Endothelial cell of umbilical vein (primary cell): ENCODE measurements at regions not wholly inside any gene's neighbourhood (a gene's known extent, or its start where the extent isn't known, plus 50 kb on each side); places are given as distances from the start of the nearest gene placed in this dataset.

ENCODE experiments used
- BruUV-seq: library from RNA; stranded (reverse); fragments of 400-500 nt; replicated peaks from 2 replicates; lab custom pipeline; 2021; lab: Mats Ljungman, UMichigan
- CTCF ChIA-PET: fragments of 300-600, 350-600 bp; sonication (Branson Sonifier 250); formaldehyde crosslinking; loops from one replicate; lab custom pipeline; 2021; ENCODE audit warnings: antibody characterized with exemption, inconsistent platforms; lab: Charles Lee
- POLR2A ChIA-PET: fragments of 300-600, 350-600 bp; sonication (Branson Sonifier 250); formaldehyde crosslinking; loops from one replicate; lab custom pipeline; 2021; ENCODE audit warnings: antibody characterized with exemption, inconsistent platforms; lab: Charles Lee
- DNase-seq: peaks from one replicate; pipeline ENCODE4 v3.0.0-alpha.2; 2011; ENCODE audit warnings: low read depth, low spot score
- FAIRE-seq: peaks from 2 replicates; lab custom pipeline; 2011; peaks lifted over from hg19 to GRCh38; lab: Jason Lieb, UNC
- H2AFZ ChIP-seq: 2 replicates; pipeline ENCODE4 v1.6.0; 2012; ENCODE audit warnings: low read depth, low read length, control low read depth, inconsistent platforms
- H3K27ac ChIP-seq: 2 replicates; pipeline ENCODE4 v1.5.1; 2011; ENCODE audit warnings: low read depth, mild to moderate bottlenecking, control low read depth, low read length, moderate library complexity; ENCODE audit not compliant: insufficient read depth
- H3K27me3 ChIP-seq, 2 experiments: 2 replicates each; pipeline versions ENCODE4 v1.6.0 to v1.6.1; 2011; ENCODE audit warnings: low read length in 2 of 2, mixed read lengths in 1 of 2; ENCODE audit not compliant: control insufficient read depth in 2 of 2, insufficient read depth in 2 of 2
- H3K36me3 ChIP-seq, 2 experiments: 2 replicates in 1 of 2; 3 replicates in 1 of 2; pipeline ENCODE4 v1.5.1; 2011; ENCODE audit warnings: low read length in 2 of 2, mild to moderate bottlenecking in 1 of 2, moderate library complexity in 1 of 2; ENCODE audit not compliant: control insufficient read depth in 2 of 2, insufficient read depth in 2 of 2; ENCODE audit errors: extremely low read depth in 1 of 2
- H3K4me1 ChIP-seq: 3 replicates; pipeline ENCODE4 v1.5.1; 2011; ENCODE audit warnings: mild to moderate bottlenecking, low read length; ENCODE audit not compliant: control insufficient read depth, insufficient read depth; ENCODE audit errors: extremely low read depth
- H3K4me2 ChIP-seq: 2 replicates; pipeline ENCODE4 v1.6.1; 2011; ENCODE audit warnings: low read length, control low read depth, mixed read lengths; ENCODE audit not compliant: insufficient read depth
- H3K4me3 ChIP-seq, 3 experiments: fragments of 200-600 bp in 1 of 3; sonication (generic), shearing (Covaris generic) in 1 of 3; replicated peaks in 1 of 3; 2 replicates each; pipeline ENCODE4 v1.5.1; 2011 to 2016; ENCODE audit warnings: control low read depth in 3 of 3, low read length in 3 of 3, mild to moderate bottlenecking in 2 of 3, inconsistent platforms in 1 of 3, low read depth in 1 of 3, moderate library complexity in 1 of 3; ENCODE audit not compliant: insufficient read depth in 1 of 3
- H3K79me2 ChIP-seq: 2 replicates; pipeline ENCODE4 v1.6.0; 2012; ENCODE audit warnings: low read length, inconsistent platforms; ENCODE audit not compliant: control insufficient read depth, insufficient read depth
- H3K9ac ChIP-seq: replicated peaks from 2 replicates; pipeline ENCODE3; 2011; ENCODE audit warnings: low read length, control low read depth; ENCODE audit not compliant: insufficient read depth; ENCODE audit errors: extremely low read depth
- H3K9me1 ChIP-seq: replicated peaks from 3 replicates; pipeline ENCODE4 v1.6.0; 2011; ENCODE audit warnings: mild to moderate bottlenecking, low read length; ENCODE audit not compliant: control insufficient read depth, insufficient read depth; ENCODE audit errors: extremely low read depth
- H3K9me3 ChIP-seq: replicated peaks from 2 replicates; pipeline ENCODE4 v1.5.1; 2012; ENCODE audit warnings: low read length, inconsistent platforms; ENCODE audit not compliant: control insufficient read depth, insufficient read depth
- H4K20me1 ChIP-seq: replicated peaks from 2 replicates; pipeline ENCODE3; 2011; ENCODE audit warnings: mild to moderate bottlenecking, low read length; ENCODE audit not compliant: control insufficient read depth, insufficient read depth; ENCODE audit errors: extremely low read depth
- CTCF ChIP-seq, 2 donors: IDR thresholded peaks; 1 replicate in 1 of 2; 2 replicates in 1 of 2; pipeline ENCODE4 v1.5.1; 2011; ENCODE audit warnings: low read length in 2 of 2, mild to moderate bottlenecking in 2 of 2, moderate library complexity in 2 of 2, control low read depth in 1 of 2, inconsistent platforms in 1 of 2, low read depth in 1 of 2; ENCODE audit not compliant: insufficient read depth in 1 of 2; ENCODE audit errors: extremely low read depth in 1 of 2
- EZH2 ChIP-seq: IDR thresholded peaks from 2 replicates; pipeline ENCODE4 v1.6.1; 2012; ENCODE audit warnings: borderline replicate concordance, low read depth, mild to moderate bottlenecking, moderate library complexity, low read length, inconsistent platforms; ENCODE audit not compliant: severe bottlenecking
- FOS ChIP-seq: IDR thresholded peaks from 2 replicates; pipeline ENCODE4 v1.6.1; 2011; ENCODE audit warnings: mild to moderate bottlenecking, low read length, moderate library complexity, borderline replicate concordance; ENCODE audit not compliant: insufficient read depth
- GATA2 ChIP-seq: IDR thresholded peaks from 2 replicates; pipeline ENCODE4 v1.7.0; 2011; ENCODE audit warnings: low read depth, mild to moderate bottlenecking, moderate library complexity, mixed read lengths, low read length; ENCODE audit not compliant: insufficient read length, insufficient read depth
- JUN ChIP-seq: IDR thresholded peaks from 2 replicates; pipeline ENCODE4 v1.6.1; 2011; ENCODE audit warnings: borderline replicate concordance, low read depth; ENCODE audit not compliant: insufficient read length, insufficient read depth
- MAX ChIP-seq: IDR thresholded peaks from 2 replicates; pipeline ENCODE4 v1.6.1; 2011; ENCODE audit not compliant: insufficient read depth, insufficient read length
- MYC ChIP-seq: IDR thresholded peaks from one replicate; pipeline ENCODE4 v1.6.1; 2011; ENCODE audit warnings: mild to moderate bottlenecking, low read depth, low read length
- POLR2A ChIP-seq: IDR thresholded peaks from 2 replicates; pipeline ENCODE4 v1.6.1; 2012; ENCODE audit warnings: low read depth, mild to moderate bottlenecking, control low read depth, low read length
- POLR2AphosphoS5 ChIP-seq: IDR thresholded peaks from 2 replicates; pipeline ENCODE4 v1.6.1; 2012; ENCODE audit warnings: low read depth, mild to moderate bottlenecking, control low read depth, low read length, moderate library complexity; ENCODE audit not compliant: insufficient read depth
- dilution Hi-C: fragments of 300-500 bp; cut with MboI; formaldehyde crosslinking; loops from one replicate; pipeline ENCODE4 v1.15.0; 2019; ENCODE audit warnings: low sequenced_read_pairs; ENCODE audit not compliant: extremely low pct_ligation_motif_present
- intact Hi-C: fragments of 100-400 bp; cut with micrococcal nuclease; formaldehyde crosslinking; loops from one replicate; pipeline ENCODE4 v1.10.0; 2022

GRCh38 chr7:45479781-45480180 is 94.4 kb upstream of the ADCY1 start:
- no peak overlapping the region for H3K4me3 ChIP-seq
- H2AFZ ChIP-seq: no peak overlapping the region
- FAIRE-seq: no peak
- no peaks in the 10 kb centered on the region for H3K79me2 ChIP-seq
- no peak overlapping the region for H3K9ac ChIP-seq
- no peaks in the 10 kb centered on the region for H4K20me1 ChIP-seq
- H3K9me1 ChIP-seq: no peaks in the 10 kb centered on the region
- no peak for DNase-seq
- intact Hi-C loops: no loop called here
- no peak overlapping the region for H3K4me2 ChIP-seq
- ChIA-PET POLR2A (no interaction called here), CTCF (no interaction called here)
- TF ChIP-seq JUN: no peak
- no peak for TF ChIP-seq MAX
- TF ChIP-seq GATA2: no peak
- TF ChIP-seq FOS: no peak
- TF ChIP-seq EZH2: no peak
- no peak for TF ChIP-seq CTCF (IDR thresholded peaks at IDR 0.05; ENCODE audit: extremely low read depth in 1 of 2, insufficient read depth in 1 of 2, low read depth in 1 of 2, low read length in 2 of 2)
- no peak for TF ChIP-seq POLR2A
- TF ChIP-seq MYC: no peak
- no peak for TF ChIP-seq POLR2AphosphoS5
- dilution Hi-C loops: no loop called here
- no peaks in the 10 kb centered on the region for H3K9me3 ChIP-seq
- H3K27me3 ChIP-seq: no peaks in the 10 kb centered on the region
- no peaks in the 10 kb centered on the region for H3K4me1 ChIP-seq
- no peak overlapping the region for H3K27ac ChIP-seq
- no TSS peak for BruUV-seq
- no peaks in the 10 kb centered on the region for H3K36me3 ChIP-seq
